ENCODE measurements at regions not wholly inside any gene's neighbourhood (a gene's known extent, or its start where the extent isn't known, plus 50 kb on each side); places are given as distances from the start of the nearest gene placed in this dataset.

DNA sequence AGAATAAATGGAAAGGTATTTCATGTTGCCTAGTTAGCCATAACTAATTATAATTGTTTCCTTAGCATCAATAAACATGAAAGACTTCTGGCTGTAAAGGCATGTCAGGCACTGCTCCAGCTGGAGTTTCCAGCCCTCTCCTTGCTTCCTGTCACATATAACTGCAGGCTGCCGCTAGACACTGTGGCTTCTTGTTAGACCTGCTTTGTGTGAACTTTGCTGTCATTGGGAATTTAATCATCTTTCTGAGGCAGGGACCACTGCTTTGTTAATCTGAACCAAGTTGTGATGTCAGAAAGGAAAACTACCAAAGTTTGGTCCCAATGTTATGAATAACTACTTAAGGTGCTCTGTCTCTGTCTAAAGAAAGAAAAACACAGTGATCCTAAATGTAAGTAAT is 90.3 kb upstream of the DUSP10 start:
- Histone ChIP-seq H3K36me3 (ENCODE audit: low read depth, low read length) (no peaks in the 10 kb centered on the region), H3K4me1 (ENCODE audit: insufficient read depth, low read length) (peaks cover 24% of the 10 kb centered on the region), H3K27ac (ENCODE audit: low read length) (no peak overlapping the region), H3F3A (ENCODE audit: low read length, unreplicated experiment) (no peaks in the 10 kb centered on the region), H3K79me2 (ENCODE audit: low read length) (no peaks in the 10 kb centered on the region), H2AFZ (ENCODE audit: low read length) (no peak overlapping the region), H3K9me3 (ENCODE audit: low read length) (no peaks in the 10 kb centered on the region), H3K4me2 (ENCODE audit: low read length) (no peak overlapping the region), H3K9me2 (replicated peaks; ENCODE audit: low read length) (no peaks in the 10 kb centered on the region), H3K27me3 (ENCODE audit: low read length) (no peaks in the 10 kb centered on the region), H4K20me1 (ENCODE audit: low read length) (no peaks in the 10 kb centered on the region), H3K4me3 (ENCODE audit: low read length) (no peak overlapping the region), H3K9ac (ENCODE audit: low read length) (no peak overlapping the region)
- intact Hi-C loops (cut with micrococcal nuclease) = no loop called here
- ATAC-seq (no peak), DNase-seq (no peak)
- CTCF ChIA-PET = no interaction called here
- TF ChIP-seq, protein P1, sequence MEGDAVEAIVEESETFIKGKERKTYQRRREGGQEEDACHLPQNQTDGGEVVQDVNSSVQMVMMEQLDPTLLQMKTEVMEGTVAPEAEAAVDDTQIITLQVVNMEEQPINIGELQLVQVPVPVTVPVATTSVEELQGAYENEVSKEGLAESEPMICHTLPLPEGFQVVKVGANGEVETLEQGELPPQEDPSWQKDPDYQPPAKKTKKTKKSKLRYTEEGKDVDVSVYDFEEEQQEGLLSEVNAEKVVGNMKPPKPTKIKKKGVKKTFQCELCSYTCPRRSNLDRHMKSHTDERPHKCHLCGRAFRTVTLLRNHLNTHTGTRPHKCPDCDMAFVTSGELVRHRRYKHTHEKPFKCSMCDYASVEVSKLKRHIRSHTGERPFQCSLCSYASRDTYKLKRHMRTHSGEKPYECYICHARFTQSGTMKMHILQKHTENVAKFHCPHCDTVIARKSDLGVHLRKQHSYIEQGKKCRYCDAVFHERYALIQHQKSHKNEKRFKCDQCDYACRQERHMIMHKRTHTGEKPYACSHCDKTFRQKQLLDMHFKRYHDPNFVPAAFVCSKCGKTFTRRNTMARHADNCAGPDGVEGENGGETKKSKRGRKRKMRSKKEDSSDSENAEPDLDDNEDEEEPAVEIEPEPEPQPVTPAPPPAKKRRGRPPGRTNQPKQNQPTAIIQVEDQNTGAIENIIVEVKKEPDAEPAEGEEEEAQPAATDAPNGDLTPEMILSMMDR (conservative IDR thresholded peaks at IDR 0.05; ENCODE audit: low read depth, low read length) = no peak
- TF ChIP-seq EZH2phosphoT487 (IDR thresholded peaks at IDR 0.05; ENCODE audit: borderline replicate concordance, low read length) (no peak), EZH2 (IDR thresholded peaks at IDR 0.05; ENCODE audit: low read length, unreplicated experiment) (no peak)
- POLR2A ChIA-PET (ENCODE audit: unreplicated experiment) = no interaction called here
- BruUV-seq (replicated peaks) = no TSS peak

GRCh38 chr1:221829327-221830015 is 87.6 kb upstream of the DUSP10 start:
- Histone ChIP-seq H3K4me1 (ENCODE audit: insufficient read depth, low read length) (peaks cover 36% of the 10 kb centered on the region), H3F3A (ENCODE audit: low read length, unreplicated experiment) (no peaks in the 10 kb centered on the region), H3K9me2 (replicated peaks; ENCODE audit: low read length) (no peaks in the 10 kb centered on the region), H4K20me1 (ENCODE audit: low read length) (no peaks in the 10 kb centered on the region), H3K27ac (ENCODE audit: low read length) (peak overlapping the region; percentile 57), H3K9me3 (ENCODE audit: low read length) (no peaks in the 10 kb centered on the region), H3K4me2 (ENCODE audit: low read length) (peak overlapping the region; percentile 63), H3K79me2 (ENCODE audit: low read length) (no peaks in the 10 kb centered on the region), H2AFZ (ENCODE audit: low read length) (peak overlapping the region; percentile 64), H3K27me3 (ENCODE audit: low read length) (no peaks in the 10 kb centered on the region), H3K4me3 (ENCODE audit: low read length) (peak overlapping the region; percentile 3; the same call in 1 of the 2 replicates), H3K36me3 (ENCODE audit: low read depth, low read length) (no peaks in the 10 kb centered on the region), H3K9ac (ENCODE audit: low read length) (peak overlapping the region; percentile 23; the same call in 1 of the 2 replicates)
- ChIA-PET CTCF (no interaction called here), POLR2A (ENCODE audit: unreplicated experiment) (interaction anchor here (0.6 kb wide), 1 partner anchor 89 kb away, joined by 13 read pairs; no protein-coding TSS in a partner anchor)
- DNase-seq (peak; percentile 82), ATAC-seq (peak; percentile 92)
- intact Hi-C loops (cut with micrococcal nuclease) = loop anchor here (10.0 kb wide), 1 partner anchor 135 kb away; no protein-coding TSS in a partner anchor
- BruUV-seq (replicated peaks) = no TSS peak
- TF ChIP-seq EZH2phosphoT487 (IDR thresholded peaks at IDR 0.05; ENCODE audit: borderline replicate concordance, low read length) (no peak), EZH2 (IDR thresholded peaks at IDR 0.05; ENCODE audit: low read length, unreplicated experiment) (no peak)
- TF ChIP-seq, protein P1 (conservative IDR thresholded peaks at IDR 0.05; ENCODE audit: low read depth, low read length) = no peak

- H3K27me3 ChIP-seq (ENCODE audit: low read length) = no peaks in the 10 kb centered on the region
- TF ChIP-seq EZH2 (IDR thresholded peaks at IDR 0.05; ENCODE audit: low read length, unreplicated experiment) (no peak), EZH2phosphoT487 (IDR thresholded peaks at IDR 0.05; ENCODE audit: borderline replicate concordance, low read length) (no peak)
- TF ChIP-seq, protein P1 (conservative IDR thresholded peaks at IDR 0.05; ENCODE audit: low read depth, low read length) = no peak
- ATAC-seq (no peak), DNase-seq (no peak)
- H3K9me2 ChIP-seq (replicated peaks; ENCODE audit: low read length) = no peaks in the 10 kb centered on the region
- H3K79me2 ChIP-seq (ENCODE audit: low read length) = no peaks in the 10 kb centered on the region
- no TSS peak for BruUV-seq (replicated peaks)
- peak overlapping the region; percentile 56 for H2AFZ ChIP-seq (ENCODE audit: low read length)
- peaks cover 45% of the 10 kb centered on the region for H3K4me1 ChIP-seq (ENCODE audit: insufficient read depth, low read length)
- H4K20me1 ChIP-seq (ENCODE audit: low read length) = no peaks in the 10 kb centered on the region
- no peaks in the 10 kb centered on the region for H3K9me3 ChIP-seq (ENCODE audit: low read length)
- intact Hi-C loops (cut with micrococcal nuclease) = loop anchor here (10.0 kb wide), 1 partner anchor 138 kb away; no protein-coding TSS in a partner anchor
- H3F3A ChIP-seq (ENCODE audit: low read length, unreplicated experiment) = no peaks in the 10 kb centered on the region
- ChIA-PET POLR2A (ENCODE audit: unreplicated experiment) (no interaction called here), CTCF (no interaction called here)
- H3K9ac ChIP-seq (ENCODE audit: low read length) = peak overlapping the region; percentile 26; the same call in 1 of the 2 replicates
- H3K4me3 ChIP-seq (ENCODE audit: low read length) = no peak overlapping the region
- H3K4me2 ChIP-seq (ENCODE audit: low read length) = peak overlapping the region; percentile 54; the same call in 1 of the 2 replicates
- H3K27ac ChIP-seq (ENCODE audit: low read length) = peak overlapping the region; percentile 67
- no peaks in the 10 kb centered on the region for H3K36me3 ChIP-seq (ENCODE audit: low read depth, low read length)
These were observed 85.4 kb upstream of the DUSP10 start for GRCh38 chr1:221827307-221827642.

Measured in PC-3 (cell line).